IMR-90 (cell line): ENCODE measurements at regions not wholly inside any gene's neighbourhood (a gene's known extent, or its start where the extent isn't known, plus 50 kb on each side); places are given as distances from the start of the nearest gene placed in this dataset.

Experiments used
- ATAC-seq: fragments of 200-7000 bp; cut with Tn5 transposase; 2 replicates; pipeline ENCODE4 v1.9.1; 2020; ENCODE audit warnings: low read depth, mild to moderate bottlenecking, moderate library complexity
- BruUV-seq: library from RNA; stranded (reverse); fragments of 400-500 nt; replicated peaks from 2 replicates; lab custom pipeline; 2021; lab: Mats Ljungman, UMichigan
- CTCF ChIA-PET: fragments of 300-600 bp; formaldehyde crosslinking; extraction: SDS; loops from one replicate; lab custom pipeline; 2021; ENCODE audit warnings: antibody characterized with exemption; lab: Yijun Ruan, JAX
- POLR2A ChIA-PET: fragments of 300-600 bp; sonication (Branson Sonifier 250); formaldehyde crosslinking; loops from one replicate; lab custom pipeline; 2022; ENCODE audit warnings: antibody characterized with exemption; ENCODE audit not compliant: unreplicated experiment; lab: Charles Lee
- DNase-seq: peaks from one replicate; pipeline ENCODE4 v3.0.0; 2013
- H2AFZ ChIP-seq: replicated peaks from 2 replicates; pipeline ENCODE3; 2013; ENCODE audit warnings: low read length, mild to moderate bottlenecking; ENCODE audit not compliant: poor library complexity
- H2AK5ac ChIP-seq: 2 replicates; pipeline ENCODE4 v1.6.1; 2013; ENCODE audit warnings: low read depth, low read length, inconsistent platforms
- H2AK9ac ChIP-seq: replicated peaks from 2 replicates; pipeline ENCODE3; 2013; ENCODE audit warnings: mild to moderate bottlenecking, low read depth, low read length, moderate library complexity; ENCODE audit not compliant: poor library complexity
- H2BK120ac ChIP-seq: 2 replicates; pipeline ENCODE4 v1.6.1; 2013; ENCODE audit warnings: low read depth, low read length, inconsistent platforms
- H2BK15ac ChIP-seq: 3 replicates; pipeline ENCODE4 v1.6.1; 2013; ENCODE audit warnings: low read depth, low read length, inconsistent platforms
- H2BK20ac ChIP-seq: 2 replicates; pipeline ENCODE4 v1.6.1; 2013; ENCODE audit warnings: low read depth, mild to moderate bottlenecking, inconsistent platforms, low read length, moderate library complexity
- H2BK5ac ChIP-seq: 2 replicates; pipeline ENCODE4 v1.6.1; 2013; ENCODE audit warnings: mild to moderate bottlenecking, low read depth, low read length, inconsistent platforms; ENCODE audit not compliant: poor library complexity, severe bottlenecking
- H3K14ac ChIP-seq: replicated peaks from 2 replicates; pipeline ENCODE4 v1.6.1; 2013; ENCODE audit warnings: low read depth, low read length, inconsistent platforms
- H3K18ac ChIP-seq: 2 replicates; pipeline ENCODE4 v1.6.1; 2013; ENCODE audit warnings: low read depth, low read length, control low read depth
- H3K23ac ChIP-seq: 2 replicates; pipeline ENCODE4 v1.6.1; 2013; ENCODE audit warnings: low read depth, low read length, inconsistent platforms
- H3K27ac ChIP-seq: 2 replicates; pipeline ENCODE4 v1.5.1; 2013; ENCODE audit warnings: mild to moderate bottlenecking, control low read depth, low read length; ENCODE audit not compliant: insufficient read depth
- H3K27me3 ChIP-seq: 2 replicates; pipeline ENCODE4 v1.6.1; 2013; ENCODE audit warnings: low read length; ENCODE audit not compliant: control insufficient read depth, insufficient read depth
- H3K36me3 ChIP-seq: 2 replicates; pipeline ENCODE4 v1.6.1; 2013; ENCODE audit warnings: low read length, mixed read lengths; ENCODE audit not compliant: control insufficient read depth, insufficient read depth
- H3K4ac ChIP-seq: 2 replicates; pipeline ENCODE4 v1.6.1; 2013; ENCODE audit warnings: low read depth, low read length, inconsistent platforms
- H3K4me1 ChIP-seq: 2 replicates; pipeline ENCODE4 v1.6.1; 2013; ENCODE audit warnings: low read length, mixed read lengths; ENCODE audit not compliant: control insufficient read depth, insufficient read depth
- H3K4me2 ChIP-seq: 2 replicates; pipeline ENCODE4 v1.6.1; 2013; ENCODE audit warnings: low read depth, mild to moderate bottlenecking, control low read depth, low read length, moderate library complexity
- H3K4me3 ChIP-seq: 2 replicates; pipeline ENCODE4 v1.5.1; 2013; ENCODE audit warnings: low read depth, mild to moderate bottlenecking, control low read depth, low read length, moderate library complexity; ENCODE audit not compliant: insufficient read depth
- H3K56ac ChIP-seq: 2 replicates; pipeline ENCODE4 v1.6.1; 2013; ENCODE audit warnings: low read length, inconsistent platforms; ENCODE audit not compliant: insufficient read depth; ENCODE audit errors: extremely low read depth
- H3K79me1 ChIP-seq, 2 experiments: 2 replicates each; pipeline ENCODE4 v1.6.1; 2013; ENCODE audit warnings: low read length in 2 of 2, inconsistent platforms in 1 of 2, low read depth in 1 of 2
- H3K9ac ChIP-seq: 2 replicates; pipeline ENCODE4 v1.6.1; 2013; ENCODE audit warnings: low read depth, low read length, control low read depth
- H3K9me1 ChIP-seq: 2 replicates; pipeline ENCODE4 v1.6.1; 2013; ENCODE audit warnings: low read length, inconsistent platforms; ENCODE audit not compliant: insufficient read depth
- H3K9me3 ChIP-seq: 2 replicates; pipeline ENCODE4 v1.6.1; 2013; ENCODE audit warnings: low read length; ENCODE audit not compliant: control insufficient read depth, insufficient read depth
- H4K20me1 ChIP-seq: 2 replicates; pipeline ENCODE4 v1.6.1; 2013; ENCODE audit warnings: low read length, inconsistent platforms; ENCODE audit not compliant: insufficient read depth
- H4K5ac ChIP-seq: 2 replicates; pipeline ENCODE4 v1.6.1; 2013; ENCODE audit warnings: mild to moderate bottlenecking, low read depth, low read length, control low read depth
- H4K8ac ChIP-seq, 2 experiments: 2 replicates each; pipeline ENCODE4 v1.6.1; 2013; ENCODE audit warnings: low read depth in 2 of 2, low read length in 2 of 2, control low read depth in 1 of 2, inconsistent platforms in 1 of 2
- H4K91ac ChIP-seq: 2 replicates; pipeline ENCODE4 v1.6.1; 2013; ENCODE audit warnings: low read depth, low read length, inconsistent platforms; ENCODE audit not compliant: insufficient read depth
- BHLHE40 ChIP-seq: fragments of 150-350 bp; IDR thresholded peaks from 2 replicates; pipeline ENCODE4 v1.6.1; 2016; ENCODE audit warnings: mild to moderate bottlenecking, low read depth, low read length
- CEBPB ChIP-seq: IDR thresholded peaks from 2 replicates; pipeline ENCODE4 v1.6.1; 2012; ENCODE audit warnings: low read depth, low read length, improper control_type of control experiment
- CHD1 ChIP-seq: IDR thresholded peaks from 2 replicates; pipeline ENCODE4 v1.6.1; 2012; ENCODE audit warnings: low read depth, low read length, improper control_type of control experiment
- CTCF ChIP-seq: conservative IDR thresholded peaks from 2 replicates; pipeline ENCODE4 v1.5.1; 2012; ENCODE audit warnings: mild to moderate bottlenecking, low read depth, low read length, improper control_type of control experiment
- FOS ChIP-seq: fragments of 150-350 bp; IDR thresholded peaks from 2 replicates; pipeline ENCODE4 v1.6.1; 2016; ENCODE audit warnings: low read depth, low read length
- MAFK ChIP-seq: IDR thresholded peaks from 2 replicates; pipeline ENCODE4 v1.6.1; 2012; ENCODE audit warnings: low read depth, low read length, improper control_type of control experiment
- MAZ ChIP-seq: IDR thresholded peaks from 2 replicates; pipeline ENCODE4 v1.6.1; 2012; ENCODE audit warnings: low read depth, mild to moderate bottlenecking, low read length, improper control_type of control experiment, moderate library complexity, borderline replicate concordance
- NFE2L2 ChIP-seq: fragments of 150-350 bp; IDR thresholded peaks from 2 replicates; pipeline ENCODE4 v1.6.1; 2016; ENCODE audit warnings: low read depth, mild to moderate bottlenecking, low read length
- POLR2A ChIP-seq: IDR thresholded peaks from 2 replicates; pipeline ENCODE4 v1.6.1; 2012; ENCODE audit warnings: mild to moderate bottlenecking, low read depth, low read length
- RAD21 ChIP-seq: IDR thresholded peaks from 2 replicates; pipeline ENCODE4 v1.6.1; 2012; ENCODE audit warnings: low read length, improper control_type of control experiment
- RCOR1 ChIP-seq: IDR thresholded peaks from 2 replicates; pipeline ENCODE4 v1.6.1; 2012; ENCODE audit warnings: mild to moderate bottlenecking, low read length, improper control_type of control experiment; ENCODE audit not compliant: insufficient replicate concordance
- RFX5 ChIP-seq: IDR thresholded peaks from 2 replicates; pipeline ENCODE4 v1.8.0; 2012; ENCODE audit warnings: low read depth, mild to moderate bottlenecking, low read length, moderate library complexity
- SMC3 ChIP-seq: fragments of 150-350 bp; IDR thresholded peaks from 2 replicates; pipeline ENCODE4 v1.6.1; 2016; ENCODE audit warnings: low read depth, mild to moderate bottlenecking, antibody characterized with exemption, low read length, moderate library complexity
- USF2 ChIP-seq: fragments of 150-350 bp; IDR thresholded peaks from 2 replicates; pipeline ENCODE4 v1.6.1; 2017; ENCODE audit warnings: mild to moderate bottlenecking, antibody characterized with exemption, low read length, low read depth
- WGBS, 2 experiments: methylation state at CpG; one replicate each; pipeline versions ENCODE4 v1.1.5 to v1.1.7; 2013; ENCODE audit warnings: missing lambda C conversion rate in 2 of 2; ENCODE audit not compliant: insufficient read length in 1 of 2; ENCODE audit errors: extremely low coverage in 2 of 2; 5-methylcytosine and 5-hydroxymethylcytosine counted together
- dilution Hi-C: fragments of 300-500 bp; cut with HindIII; formaldehyde crosslinking; loops from one replicate; pipeline ENCODE4 v1.14.3; 2018; ENCODE audit warnings: low sequenced_read_pairs; ENCODE audit not compliant: unreplicated experiment
- in situ Hi-C: fragments of 300-500 bp; cut with MboI; formaldehyde crosslinking; loops from 3 replicates; pipeline ENCODE4 v1.14.3; 2019; ENCODE audit warnings: low sequenced_read_pairs, inconsistent platforms, mixed read lengths
- intact Hi-C: fragments of 100-400 bp; cut with micrococcal nuclease; formaldehyde crosslinking; loops from 2 replicates; pipeline ENCODE4 v1.10.0; 2022

- intact Hi-C loops = no loop called here
- 67% methylated on average over 6 of the region's 6 CpGs; no CpG with 5 or more reads in 1 of the 2 experiments for WGBS, 2 experiments
- H3K14ac ChIP-seq = no peak overlapping the region
- no peak overlapping the region for H2AK5ac ChIP-seq
- no peak overlapping the region for H4K91ac ChIP-seq
- POLR2A ChIA-PET = no interaction called here
- no peak overlapping the region for H4K8ac ChIP-seq
- H3K27me3 ChIP-seq = peaks cover 4% of the 10 kb centered on the region; the same call in 1 of the 2 replicates
- TF ChIP-seq MAFK (no peak), BHLHE40 (no peak), CHD1 (no peak), RFX5 (no peak), FOS (no peak), RCOR1 (no peak), USF2 (no peak), POLR2A (no peak), CEBPB (no peak), MAZ (no peak), SMC3 (no peak), NFE2L2 (no peak), RAD21 (no peak), CTCF (no peak)
- no peak overlapping the region for H3K4me2 ChIP-seq
- no peaks in the 10 kb centered on the region for H3K9me1 ChIP-seq
- no peaks in the 10 kb centered on the region for H3K36me3 ChIP-seq
- no peak overlapping the region for H3K9ac ChIP-seq
- no peaks in the 10 kb centered on the region for H3K79me1 ChIP-seq
- H4K20me1 ChIP-seq = peaks cover 3% of the 10 kb centered on the region; the same call in 1 of the 2 replicates
- peaks cover 3% of the 10 kb centered on the region for H3K4me1 ChIP-seq
- H3K27ac ChIP-seq = no peak overlapping the region
- DNase-seq (no peak), ATAC-seq (no peak)
- H2BK15ac ChIP-seq = no peak overlapping the region
- no peak overlapping the region for H2AK9ac ChIP-seq
- H2AFZ ChIP-seq = no peak overlapping the region
- no peak overlapping the region for H3K4ac ChIP-seq
- H3K9me3 ChIP-seq = no peaks in the 10 kb centered on the region
- CTCF ChIA-PET = no interaction called here
- H2BK20ac ChIP-seq = no peak overlapping the region
- H3K56ac ChIP-seq = no peak overlapping the region
- in situ Hi-C loops = loop anchor here (10.0 kb wide), 1 partner anchor 411 kb away; no protein-coding TSS in a partner anchor
- no peak overlapping the region for H3K4me3 ChIP-seq
- no peak overlapping the region for H2BK5ac ChIP-seq
- H3K23ac ChIP-seq = no peak overlapping the region
- dilution Hi-C loops = no loop called here
- no peak overlapping the region for H4K5ac ChIP-seq
- no peak overlapping the region for H2BK120ac ChIP-seq
- no peak overlapping the region for H3K18ac ChIP-seq
- no TSS peak for BruUV-seq
These were observed 58.7 kb downstream of the RMI2 start for GRCh38 chr16:11403920-11404319.
